ENCODE measurements at regions not wholly inside any gene's neighbourhood (a gene's known extent, or its start where the extent isn't known, plus 50 kb on each side); places are given as distances from the start of the nearest gene placed in this dataset.
"Not testable (repeated sequence)": the region's sequence is repeated elsewhere in the genome, so short reads cannot be mapped to it uniquely, and the experiment has no call there.

GRCh38 chr6:71067816-71068215 is 111.0 kb upstream of the B3GAT2 start:
- Histone ChIP-seq H3K27ac (no peak overlapping the region), H3K4me3 (no peak overlapping the region), H3K4me1 (replicated peaks in 1 of 2) (peaks cover 0 to 3% of the 10 kb centered on the region in 2 donors)
- 42 to 100% (median 83%) methylated on average over 1 to 5 of the region's 5 CpGs; no CpG with 5 or more reads in 2 of the 10 experiments for WGBS, 10 experiments
- in situ Hi-C loops (cut with MboI; ENCODE audit: low pct_unique_long_range_greater_than_20kb in 2 of 9, low sequenced_read_pairs in 9 of 9, unreplicated experiment in 9 of 9), result no loop called here
- ATAC-seq (replicated peaks in 6 of 8), result no peak

DNA sequence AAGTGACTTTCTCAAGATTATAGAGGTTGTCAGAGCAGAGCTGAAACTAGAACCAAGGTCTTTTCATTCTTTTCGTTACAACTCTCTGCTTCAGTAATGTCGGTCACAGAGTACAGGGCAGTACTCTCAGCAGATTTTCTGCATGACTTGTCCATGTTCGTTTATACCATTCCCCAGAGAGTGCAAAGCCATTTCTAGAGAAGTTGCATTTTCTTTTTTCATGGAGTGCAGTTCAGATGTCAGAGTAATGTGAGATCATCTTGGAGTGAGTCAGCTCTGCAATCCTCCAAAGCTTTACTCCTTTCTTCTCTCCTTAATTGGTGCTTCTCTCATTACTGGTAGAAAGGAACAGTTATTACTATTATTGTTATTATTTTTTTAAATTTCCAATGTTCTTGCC is 115.6 kb upstream of the B3GAT2 start:
- peak in 7 of 8 experiments; percentile 42 to 100 (median 97) for ATAC-seq (replicated peaks in 6 of 8)
- H3K4me1 ChIP-seq (replicated peaks in 1 of 2), result peaks cover 0 to 4% of the 10 kb centered on the region in 2 donors
- WGBS, 10 experiments, result 25 to 82% (median 54%) methylated on average over 1 to 3 of the region's 3 CpGs
- H3K4me3 ChIP-seq, result no peak overlapping the region
- in situ Hi-C loops (cut with MboI; ENCODE audit: low pct_unique_long_range_greater_than_20kb in 2 of 9, low sequenced_read_pairs in 9 of 9, unreplicated experiment in 9 of 9), result no loop called here
- peak overlapping the region in 1 of 2 donors; percentile 39 for H3K27ac ChIP-seq

DNA sequence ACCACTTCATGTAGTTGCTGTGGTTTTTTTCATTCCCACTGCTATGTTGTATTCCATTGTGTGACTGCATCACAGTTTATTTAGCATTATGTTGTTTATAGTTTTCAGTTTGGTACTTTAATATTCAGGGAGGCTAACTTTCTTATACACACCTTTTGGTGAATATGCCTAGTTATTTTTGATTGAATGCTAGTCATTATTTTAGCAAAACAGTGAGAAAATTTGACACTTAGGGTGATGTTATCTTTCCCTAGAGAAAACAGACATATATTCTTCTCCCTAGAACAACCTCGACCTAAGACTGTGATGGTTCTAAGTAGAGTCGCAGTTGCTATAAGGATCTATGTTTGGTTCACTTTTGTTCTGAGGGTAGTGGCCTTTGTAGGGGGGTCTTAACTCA is 120.8 kb upstream of the B3GAT2 start:
- Histone ChIP-seq H3K4me1 (replicated peaks in 1 of 2) (peaks cover 12 to 31% of the 10 kb centered on the region in 2 donors), H3K4me3 (no peak overlapping the region), H3K27ac (no peak overlapping the region)
- ATAC-seq (replicated peaks in 6 of 8), result no peak
- in situ Hi-C loops (cut with MboI; ENCODE audit: low pct_unique_long_range_greater_than_20kb in 2 of 9, low sequenced_read_pairs in 9 of 9, unreplicated experiment in 9 of 9), result no loop called here
- WGBS, 10 experiments, result 71 to 100% (median 96%) methylated on average over 1 to 2 of the region's 2 CpGs; no CpG with 5 or more reads in 4 of the 10 experiments

DNA sequence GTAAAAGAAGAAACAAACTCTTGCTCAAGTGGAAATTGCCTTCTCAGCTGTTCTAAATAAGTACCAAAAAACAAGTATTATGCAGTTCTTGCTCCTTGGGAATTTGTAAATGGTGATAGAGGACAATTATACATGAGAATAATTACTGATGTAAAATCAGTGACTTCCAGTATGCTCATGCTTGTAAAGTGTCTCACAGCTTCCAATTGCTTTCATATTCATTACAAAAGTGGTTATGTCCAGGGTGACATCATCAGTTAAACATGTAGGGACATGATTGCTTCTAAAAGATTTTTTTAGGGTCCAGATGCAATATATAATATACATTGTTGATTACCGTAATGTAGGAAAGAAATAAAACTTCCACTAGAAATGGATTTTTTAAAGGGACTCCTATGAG is 122.8 kb upstream of the B3GAT2 start:
- Histone ChIP-seq H3K4me3 (no peak overlapping the region), H3K4me1 (replicated peaks in 1 of 2) (peaks cover 15 to 35% of the 10 kb centered on the region in 2 donors), H3K27ac (peak overlapping the region in 1 of 2 donors; percentile 21)
- ATAC-seq (replicated peaks in 6 of 8), result peak; percentile 39 to 83 (median 70)
- 0 to 100% (median 80%) methylated on average over 1 of the region's 1 CpG; no CpG with 5 or more reads in 4 of the 10 experiments for WGBS, 10 experiments
- in situ Hi-C loops (cut with MboI; ENCODE audit: low pct_unique_long_range_greater_than_20kb in 2 of 9, low sequenced_read_pairs in 9 of 9, unreplicated experiment in 9 of 9), result no loop called here

GRCh38 chr6:71080133-71080532 is 123.3 kb upstream of the B3GAT2 start:
- peak in 7 of 8 experiments; percentile 14 to 90 (median 88) for ATAC-seq (replicated peaks in 6 of 8)
- Histone ChIP-seq H3K4me3 (no peak overlapping the region), H3K4me1 (replicated peaks in 1 of 2) (peaks cover 15 to 35% of the 10 kb centered on the region in 2 donors), H3K27ac (peak overlapping the region in 1 of 2 donors; percentile 21)
- 23 to 83% (median 49%) methylated on average over 1 to 2 of the region's 2 CpGs; no CpG with 5 or more reads in 3 of the 10 experiments for WGBS, 10 experiments
- in situ Hi-C loops (cut with MboI; ENCODE audit: low pct_unique_long_range_greater_than_20kb in 2 of 9, low sequenced_read_pairs in 9 of 9, unreplicated experiment in 9 of 9), result no loop called here

- ATAC-seq (replicated peaks in 6 of 8), result no peak
- Histone ChIP-seq H3K4me1 (replicated peaks in 1 of 2) (peaks cover 17 to 41% of the 10 kb centered on the region in 2 donors), H3K27ac (no peak overlapping the region), H3K4me3 (no peak overlapping the region)
- in situ Hi-C loops (cut with MboI; ENCODE audit: low pct_unique_long_range_greater_than_20kb in 2 of 9, low sequenced_read_pairs in 9 of 9, unreplicated experiment in 9 of 9), result no loop called here
- WGBS, 10 experiments, result 21 to 100% (median 69%) methylated on average over 1 to 4 of the region's 4 CpGs
Observed at GRCh38 chr6:71080826-71081225, 124.0 kb upstream of the B3GAT2 start.

- no peak overlapping the region for H3K4me3 ChIP-seq
- WGBS, 10 experiments, result 7 to 69% (median 57%) methylated on average over 1 to 6 of the region's 6 CpGs; no CpG with 5 or more reads in 1 of the 10 experiments
- peak in 5 of 8 experiments; percentile 22 to 64 (median 36) for ATAC-seq (replicated peaks in 6 of 8)
- H3K27ac ChIP-seq, result no peak overlapping the region
- peaks cover 17 to 54% of the 10 kb centered on the region in 2 donors for H3K4me1 ChIP-seq (replicated peaks in 1 of 2)
- in situ Hi-C loops (cut with MboI; ENCODE audit: low pct_unique_long_range_greater_than_20kb in 2 of 9, low sequenced_read_pairs in 9 of 9, unreplicated experiment in 9 of 9), result no loop called here
Observed at GRCh38 chr6:71082033-71082650, 125.3 kb upstream of the B3GAT2 start.

DNA sequence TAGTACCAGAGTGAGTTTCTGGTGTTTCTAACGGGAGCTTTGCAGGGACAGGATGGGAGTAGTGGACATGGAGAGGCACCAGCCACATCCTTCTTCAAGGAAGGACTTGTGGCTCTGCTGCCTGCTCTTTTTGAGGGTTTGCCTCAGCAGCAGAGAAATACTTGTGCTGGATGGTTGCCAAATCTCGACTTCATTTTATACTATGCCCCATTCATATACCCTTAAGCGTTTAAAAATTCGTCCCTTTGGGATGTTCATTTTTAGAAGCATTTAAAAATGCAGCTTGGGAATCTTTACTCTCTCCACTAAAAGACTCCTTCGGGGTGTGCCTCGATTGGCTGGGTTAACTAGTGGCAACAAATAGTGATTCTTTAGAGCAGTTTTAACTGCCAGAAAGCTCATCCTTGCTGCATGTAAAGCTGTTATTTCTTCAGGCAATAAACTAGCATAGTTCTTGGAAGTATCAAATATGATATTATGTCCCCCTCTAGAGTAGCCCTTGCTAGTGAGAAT is 126.5 kb upstream of the B3GAT2 start:
- Histone ChIP-seq H3K27ac (no peak overlapping the region), H3K4me1 (replicated peaks in 1 of 2) (peaks cover 22 to 63% of the 10 kb centered on the region in 2 donors), H3K4me3 (no peak overlapping the region)
- 8 to 100% (median 79%) methylated on average over 1 to 6 of the region's 6 CpGs; no CpG with 5 or more reads in 2 of the 10 experiments for WGBS, 10 experiments
- in situ Hi-C loops (cut with MboI; ENCODE audit: low pct_unique_long_range_greater_than_20kb in 2 of 9, low sequenced_read_pairs in 9 of 9, unreplicated experiment in 9 of 9), result no loop called here
- no peak for ATAC-seq (replicated peaks in 6 of 8)

GRCh38 chr6:71088166-71088565 is 131.3 kb upstream of the B3GAT2 start:
- 12 to 75% (median 46%) methylated on average over 1 to 3 of the region's 3 CpGs for WGBS, 10 experiments
- in situ Hi-C loops (cut with MboI; ENCODE audit: low pct_unique_long_range_greater_than_20kb in 2 of 9, low sequenced_read_pairs in 9 of 9, unreplicated experiment in 9 of 9), result no loop called here
- H3K27ac ChIP-seq, result peak overlapping the region in 1 of 2 donors; percentile 24

GRCh38 chr6:71090217-71090616 is 133.4 kb upstream of the B3GAT2 start:
- ATAC-seq (replicated peaks in 6 of 8), result no peak
- 37 to 87% (median 80%) methylated on average over 1 to 4 of the region's 4 CpGs; no CpG with 5 or more reads in 1 of the 10 experiments for WGBS, 10 experiments
- Histone ChIP-seq H3K4me3 (no peak overlapping the region), H3K4me1 (replicated peaks in 1 of 2) (peaks cover 7 to 39% of the 10 kb centered on the region in 2 donors), H3K27ac (no peak overlapping the region)
- in situ Hi-C loops (cut with MboI; ENCODE audit: low pct_unique_long_range_greater_than_20kb in 2 of 9, low sequenced_read_pairs in 9 of 9, unreplicated experiment in 9 of 9), result no loop called here

More at GRCh38 chr6:71088166-71088565, 131.3 kb upstream of the B3GAT2 start:
- H3K4me1 ChIP-seq (replicated peaks in 1 of 2), result peaks cover 7 to 40% of the 10 kb centered on the region in 2 donors
- H3K4me3 ChIP-seq, result no peak overlapping the region
- peak; percentile 46 to 95 (median 80) for ATAC-seq (replicated peaks in 6 of 8)

DNA sequence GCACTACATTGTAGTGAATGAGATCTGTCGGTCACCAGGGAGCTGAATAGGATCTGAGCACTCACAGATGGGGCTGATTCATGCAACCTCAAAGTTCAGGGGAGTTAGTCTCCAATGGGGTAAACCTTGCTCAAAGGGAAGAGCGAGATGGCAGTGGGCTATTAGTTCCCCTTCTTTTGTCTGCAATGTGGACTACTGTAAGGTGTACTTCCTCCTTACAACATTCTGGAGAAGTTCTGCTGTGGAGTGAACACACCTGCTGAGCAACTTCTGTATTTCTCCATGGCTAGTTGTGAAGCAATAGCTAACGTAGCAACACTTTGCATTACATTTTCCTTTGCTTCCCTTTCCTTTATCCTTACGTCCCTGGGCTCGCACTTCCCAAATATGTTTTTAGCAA is 134.3 kb upstream of the B3GAT2 start:
- WGBS, 10 experiments, result 50 to 95% (median 91%) methylated on average over 1 to 5 of the region's 5 CpGs; no CpG with 5 or more reads in 1 of the 10 experiments
- in situ Hi-C loops (cut with MboI; ENCODE audit: low pct_unique_long_range_greater_than_20kb in 2 of 9, low sequenced_read_pairs in 9 of 9, unreplicated experiment in 9 of 9), result no loop called here
- H3K4me1 ChIP-seq (replicated peaks in 1 of 2), result peaks cover 5 to 29% of the 10 kb centered on the region in 2 donors
- no peak overlapping the region for H3K4me3 ChIP-seq
- no peak overlapping the region for H3K27ac ChIP-seq
- ATAC-seq (replicated peaks in 6 of 8), result no peak

- in situ Hi-C loops (cut with MboI; ENCODE audit: low pct_unique_long_range_greater_than_20kb in 2 of 9, low sequenced_read_pairs in 9 of 9, unreplicated experiment in 9 of 9), result no loop called here
- ATAC-seq (replicated peaks in 6 of 8), result no peak
Observed at GRCh38 chr6:71091956-71092355, 135.1 kb upstream of the B3GAT2 start.

GRCh38 chr6:71097264-71097663 is 140.4 kb upstream of the B3GAT2 start:
- H3K4me3 ChIP-seq; H3K4me1 ChIP-seq (replicated peaks in 1 of 2); H3K27ac ChIP-seq; ATAC-seq (replicated peaks in 6 of 8); in situ Hi-C loops (cut with MboI; ENCODE audit: low pct_unique_long_range_greater_than_20kb in 2 of 9, low sequenced_read_pairs in 9 of 9, unreplicated experiment in 9 of 9): not testable (repeated sequence)
- WGBS, 10 experiments, result 29 to 100% (median 72%) methylated on average over 1 to 2 of the region's 2 CpGs

More at GRCh38 chr6:71091956-71092355, 135.1 kb upstream of the B3GAT2 start:
- Histone ChIP-seq H3K27ac (no peak overlapping the region), H3K4me3 (no peak overlapping the region), H3K4me1 (replicated peaks in 1 of 2) (peaks cover 5 to 21% of the 10 kb centered on the region in 2 donors)
- WGBS, 10 experiments, result 27 to 100% (median 80%) methylated on average over 1 of the region's 1 CpG; no CpG with 5 or more reads in 3 of the 10 experiments

Data from motor neuron (in vitro differentiated cells).